IPS-15b (cell line): ENCODE measurements at regions not wholly inside any gene's neighbourhood (a gene's known extent, or its start where the extent isn't known, plus 50 kb on each side); places are given as distances from the start of the nearest gene placed in this dataset.

ENCODE experiments used
- H3K27me3 ChIP-seq: one replicate; pipeline ENCODE4 v1.6.1; 2013; ENCODE audit warnings: low read length; ENCODE audit not compliant: control insufficient read depth, insufficient read depth
- H3K36me3 ChIP-seq: one replicate; pipeline ENCODE4 v1.6.1; 2013; ENCODE audit warnings: low read length; ENCODE audit not compliant: control insufficient read depth, insufficient read depth
- H3K4me1 ChIP-seq: one replicate; pipeline ENCODE4 v1.6.1; 2013; ENCODE audit warnings: mild to moderate bottlenecking, low read length; ENCODE audit not compliant: control insufficient read depth, insufficient read depth
- H3K4me3 ChIP-seq: one replicate; pipeline ENCODE4 v1.5.1; 2013; ENCODE audit warnings: low read depth, low read length
- H3K9ac ChIP-seq: one replicate; pipeline ENCODE4 v1.6.1; 2013; ENCODE audit warnings: low read depth, mild to moderate bottlenecking, low read length
- H3K9me3 ChIP-seq: one replicate; pipeline ENCODE4 v1.6.1; 2013; ENCODE audit warnings: mild to moderate bottlenecking, low read length; ENCODE audit not compliant: control insufficient read depth, insufficient read depth

GRCh38 chr3:197445896-197446699, 109.7 kb downstream of the BDH1 start:
- Histone ChIP-seq H3K27me3 (no peaks in the 10 kb centered on the region), H3K36me3 (no peaks in the 10 kb centered on the region), H3K4me1 (no peaks in the 10 kb centered on the region), H3K9me3 (no peaks in the 10 kb centered on the region), H3K4me3 (no peak overlapping the region), H3K9ac (no peak overlapping the region)

GRCh38 chr3:197444793-197445379, 110.9 kb downstream of the BDH1 start:
- no peaks in the 10 kb centered on the region for H3K4me1 ChIP-seq
- no peak overlapping the region for H3K9ac ChIP-seq
- no peak overlapping the region for H3K4me3 ChIP-seq
- H3K27me3 ChIP-seq: no peaks in the 10 kb centered on the region
- H3K9me3 ChIP-seq: no peaks in the 10 kb centered on the region
- H3K36me3 ChIP-seq: no peaks in the 10 kb centered on the region

DNA sequence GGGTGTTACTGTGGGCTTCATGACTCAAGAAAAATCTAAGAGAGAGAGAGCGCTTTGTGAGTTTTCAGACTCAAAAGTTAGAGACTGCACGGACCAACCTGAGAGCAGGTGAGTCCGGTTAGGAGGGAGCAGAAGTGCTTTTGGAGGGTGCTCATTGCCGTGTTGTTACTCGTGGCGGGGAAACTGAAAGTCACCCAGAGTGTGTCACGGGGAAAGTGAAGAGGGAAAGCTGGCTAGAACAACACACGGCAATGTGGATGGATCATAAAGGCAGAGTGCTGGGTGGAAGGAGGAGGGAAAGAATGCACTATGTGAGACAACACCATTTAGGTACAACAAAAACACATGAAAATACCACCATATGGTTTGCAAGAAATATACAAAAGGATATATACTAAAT, 112.3 kb downstream of the BDH1 start:
- Histone ChIP-seq H3K4me1 (no peaks in the 10 kb centered on the region), H3K36me3 (no peaks in the 10 kb centered on the region)

DNA sequence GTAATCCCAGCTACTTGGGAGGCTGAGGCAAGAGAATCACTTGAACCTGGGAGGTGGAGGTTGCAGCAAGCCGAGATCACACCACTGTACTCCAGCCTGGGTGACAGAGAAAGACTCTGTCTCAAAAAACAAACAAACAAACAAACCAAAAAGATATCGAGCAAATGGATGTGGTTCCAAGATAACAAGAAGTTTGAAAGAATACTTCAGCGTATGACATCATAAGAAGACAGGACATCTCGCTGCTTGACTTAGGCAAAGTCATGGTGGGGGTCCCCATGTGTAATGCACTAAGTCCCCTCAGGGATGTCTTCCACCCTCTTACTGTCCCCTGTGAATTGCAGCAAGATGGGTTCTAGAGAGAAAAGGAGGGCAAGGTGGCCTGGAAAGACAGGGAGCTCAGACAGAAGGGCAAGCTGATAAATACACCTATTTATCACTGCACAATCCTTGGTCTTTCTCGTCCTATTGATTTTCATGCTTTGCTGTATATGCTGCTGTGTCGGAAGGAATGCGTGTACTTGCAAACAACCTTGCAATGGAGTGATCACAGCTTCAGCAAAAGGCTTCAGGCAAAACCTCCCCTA, 115.0 kb downstream of the BDH1 start:
- Histone ChIP-seq H3K9me3 (no peaks in the 10 kb centered on the region), H3K4me1 (no peaks in the 10 kb centered on the region), H3K27me3 (no peaks in the 10 kb centered on the region), H3K4me3 (no peak overlapping the region), H3K9ac (no peak overlapping the region), H3K36me3 (no peaks in the 10 kb centered on the region)

More for the DNA sequence above, 112.3 kb downstream of the BDH1 start:
- no peaks in the 10 kb centered on the region for H3K27me3 ChIP-seq
- no peak overlapping the region for H3K9ac ChIP-seq
- no peaks in the 10 kb centered on the region for H3K9me3 ChIP-seq
- no peak overlapping the region for H3K4me3 ChIP-seq

GRCh38 chr3:197438906-197439305, 116.9 kb downstream of the BDH1 start:
- Histone ChIP-seq H3K9me3 (no peaks in the 10 kb centered on the region), H3K4me3 (no peak overlapping the region), H3K36me3 (no peaks in the 10 kb centered on the region), H3K4me1 (no peaks in the 10 kb centered on the region), H3K9ac (no peak overlapping the region), H3K27me3 (no peaks in the 10 kb centered on the region)

GRCh38 chr3:197435426-197435825, 120.3 kb downstream of the BDH1 start:
- Histone ChIP-seq H3K4me3 (no peak overlapping the region), H3K36me3 (no peaks in the 10 kb centered on the region), H3K9ac (no peak overlapping the region), H3K9me3 (no peaks in the 10 kb centered on the region), H3K27me3 (no peaks in the 10 kb centered on the region), H3K4me1 (no peaks in the 10 kb centered on the region)

DNA sequence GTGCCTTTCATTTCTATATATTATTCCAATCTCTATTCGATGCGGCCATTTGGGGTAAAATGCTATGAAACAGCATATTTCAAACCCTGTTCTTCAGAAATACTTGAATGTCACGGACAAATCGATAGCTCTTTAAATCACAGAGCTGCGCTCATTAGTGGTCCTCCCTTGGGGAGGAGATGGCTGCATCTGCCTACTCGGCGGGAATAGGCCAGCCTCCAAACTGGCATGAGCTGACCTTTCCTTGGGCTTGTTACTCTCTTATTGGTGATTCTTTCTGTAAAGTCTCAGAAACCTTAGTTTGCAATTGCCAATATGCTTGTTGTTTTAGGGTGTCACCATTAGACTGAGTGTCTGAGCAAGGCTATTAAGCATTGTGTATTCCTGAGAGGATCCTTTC, 120.9 kb downstream of the BDH1 start:
- H3K27me3 ChIP-seq: no peaks in the 10 kb centered on the region
- no peaks in the 10 kb centered on the region for H3K9me3 ChIP-seq
- no peak overlapping the region for H3K4me3 ChIP-seq
- H3K36me3 ChIP-seq: no peaks in the 10 kb centered on the region
- no peak overlapping the region for H3K9ac ChIP-seq
- no peaks in the 10 kb centered on the region for H3K4me1 ChIP-seq

- Histone ChIP-seq H3K36me3 (no peaks in the 10 kb centered on the region), H3K27me3 (no peaks in the 10 kb centered on the region), H3K9ac (no peak overlapping the region), H3K4me1 (no peaks in the 10 kb centered on the region), H3K4me3 (no peak overlapping the region), H3K9me3 (no peaks in the 10 kb centered on the region)
These were observed 123.2 kb downstream of the BDH1 start for GRCh38 chr3:197432384-197433127.

DNA sequence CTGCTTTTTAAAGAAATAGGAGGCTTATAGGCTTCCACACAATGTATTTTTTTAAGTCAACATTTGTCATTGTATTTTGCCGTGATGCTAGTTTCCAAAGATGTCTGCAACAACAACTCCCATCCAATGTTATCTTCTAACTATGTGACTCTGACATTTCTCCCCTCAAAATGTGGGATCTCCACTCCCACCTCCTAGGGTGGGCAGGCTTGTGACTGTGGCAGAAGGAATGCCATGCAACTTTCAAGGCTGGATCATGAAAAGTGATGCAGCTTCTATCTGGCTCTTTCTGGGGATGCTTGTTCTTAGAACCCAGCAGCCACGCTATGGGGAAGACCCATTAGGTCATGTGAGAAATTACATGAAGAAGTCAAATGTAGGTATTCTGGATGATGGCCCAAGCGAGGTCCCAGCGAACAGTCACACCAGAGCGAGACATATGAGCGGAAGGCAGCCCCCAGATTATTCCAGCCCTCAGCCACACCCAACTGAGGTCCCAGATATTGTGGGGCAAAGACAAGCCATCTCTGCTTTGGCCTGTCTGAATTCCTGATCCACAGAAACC, 124.3 kb downstream of the BDH1 start:
- Histone ChIP-seq H3K9me3 (no peaks in the 10 kb centered on the region), H3K9ac (no peak overlapping the region), H3K4me1 (no peaks in the 10 kb centered on the region), H3K4me3 (no peak overlapping the region), H3K36me3 (no peaks in the 10 kb centered on the region), H3K27me3 (no peaks in the 10 kb centered on the region)

DNA sequence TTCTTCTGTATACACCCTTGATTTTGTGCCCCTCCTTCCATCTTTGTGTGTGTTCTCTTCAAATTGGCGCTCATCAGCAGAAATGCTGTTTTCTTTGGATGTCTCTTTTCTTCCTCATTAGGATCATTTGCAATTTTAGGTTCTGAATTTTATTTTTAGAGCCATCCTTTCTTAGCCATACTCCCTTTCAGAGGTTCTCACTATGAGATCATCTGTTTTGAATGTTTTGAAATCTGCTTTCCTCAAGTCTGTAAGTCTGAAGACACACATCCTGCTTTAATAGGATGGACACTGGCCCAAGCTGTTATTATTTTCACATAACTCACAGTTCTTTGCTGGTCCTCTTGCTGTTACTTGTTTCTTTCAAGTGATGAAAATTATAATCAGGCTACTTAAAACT, 124.8 kb downstream of the BDH1 start:
- no peaks in the 10 kb centered on the region for H3K36me3 ChIP-seq
- H3K4me1 ChIP-seq: no peaks in the 10 kb centered on the region
- no peak overlapping the region for H3K4me3 ChIP-seq
- no peaks in the 10 kb centered on the region for H3K27me3 ChIP-seq
- H3K9ac ChIP-seq: no peak overlapping the region
- no peaks in the 10 kb centered on the region for H3K9me3 ChIP-seq

- H3K9me3 ChIP-seq: no peaks in the 10 kb centered on the region
- H3K36me3 ChIP-seq: no peaks in the 10 kb centered on the region
- no peaks in the 10 kb centered on the region for H3K4me1 ChIP-seq
- no peak overlapping the region for H3K9ac ChIP-seq
- H3K27me3 ChIP-seq: no peaks in the 10 kb centered on the region
- H3K4me3 ChIP-seq: no peak overlapping the region
These were observed 125.3 kb downstream of the BDH1 start for GRCh38 chr3:197430502-197430901.
